HG03175 (cell line): ENCODE measurements at regions not wholly inside any gene's neighbourhood (a gene's known extent, or its start where the extent isn't known, plus 50 kb on each side); places are given as distances from the start of the nearest gene placed in this dataset.

Experiments used
- ATAC-seq: cut with Tn5 transposase; IDR thresholded peaks from one replicate; pipeline ENCODE4 v1.9.1; 2021; ENCODE audit warnings: mild to moderate bottlenecking, moderate library complexity; ENCODE audit not compliant: unreplicated experiment

DNA sequence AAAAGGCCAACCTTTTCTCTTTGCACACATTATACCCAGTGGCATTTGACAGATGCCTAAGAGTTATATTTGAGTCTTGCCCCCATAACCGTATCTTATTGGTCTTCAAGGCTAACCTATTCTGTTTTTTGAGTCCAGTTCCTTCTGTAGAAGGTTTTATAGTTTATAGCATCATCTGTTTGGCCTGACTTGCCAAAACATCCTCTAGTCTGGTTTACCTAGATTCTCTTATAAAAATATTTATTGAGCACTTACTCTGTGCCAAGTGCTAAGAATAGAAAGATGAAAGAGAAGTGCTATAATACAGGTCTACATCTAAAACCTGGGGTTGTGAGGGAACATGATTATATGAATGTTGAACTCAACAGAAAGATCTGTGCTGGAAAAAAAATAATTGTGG lies 55.9 kb upstream of the PIP4K2A start:
- ATAC-seq, result no peak

DNA sequence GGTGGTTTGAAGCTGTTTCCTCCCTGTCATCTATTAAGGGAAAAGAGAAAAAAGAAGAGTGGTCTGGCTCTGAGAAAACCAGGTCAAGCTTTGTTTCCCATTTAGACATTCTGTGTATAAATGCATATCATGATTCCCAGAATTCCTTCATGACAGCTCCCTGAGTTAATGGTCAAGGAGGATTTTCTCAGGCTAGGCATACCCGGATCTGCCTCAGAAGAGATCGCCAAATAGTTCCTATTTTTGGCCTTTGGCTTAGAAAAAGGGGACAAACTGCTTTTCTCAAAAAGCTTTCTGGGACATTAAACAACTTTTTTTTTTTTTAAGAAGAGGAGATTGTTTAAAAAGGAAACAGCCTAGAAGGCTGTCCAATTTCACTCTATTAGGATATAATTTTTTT lies 53.5 kb upstream of the PIP4K2A start:
- ATAC-seq, result no peak

DNA sequence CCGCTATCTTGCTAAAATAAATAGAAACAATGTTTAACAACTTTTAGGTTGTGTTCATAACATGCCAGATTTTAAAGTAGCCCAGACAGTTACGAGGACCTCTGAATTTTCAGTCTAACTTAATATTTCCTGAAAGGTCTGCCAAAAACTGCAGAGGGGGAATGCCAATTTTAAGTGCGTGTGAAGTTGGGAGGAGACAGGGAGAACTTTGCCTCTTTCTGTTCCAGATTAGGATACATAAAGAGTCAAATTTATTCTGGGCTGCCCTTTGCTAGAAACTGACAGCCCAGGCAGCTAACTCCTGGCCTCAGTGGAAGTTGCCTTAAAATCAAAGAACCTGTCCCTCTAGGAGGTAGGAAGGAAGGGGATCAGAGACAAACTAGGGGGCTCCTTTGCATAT lies 52.3 kb upstream of the PIP4K2A start:
- ATAC-seq, result no peak

DNA sequence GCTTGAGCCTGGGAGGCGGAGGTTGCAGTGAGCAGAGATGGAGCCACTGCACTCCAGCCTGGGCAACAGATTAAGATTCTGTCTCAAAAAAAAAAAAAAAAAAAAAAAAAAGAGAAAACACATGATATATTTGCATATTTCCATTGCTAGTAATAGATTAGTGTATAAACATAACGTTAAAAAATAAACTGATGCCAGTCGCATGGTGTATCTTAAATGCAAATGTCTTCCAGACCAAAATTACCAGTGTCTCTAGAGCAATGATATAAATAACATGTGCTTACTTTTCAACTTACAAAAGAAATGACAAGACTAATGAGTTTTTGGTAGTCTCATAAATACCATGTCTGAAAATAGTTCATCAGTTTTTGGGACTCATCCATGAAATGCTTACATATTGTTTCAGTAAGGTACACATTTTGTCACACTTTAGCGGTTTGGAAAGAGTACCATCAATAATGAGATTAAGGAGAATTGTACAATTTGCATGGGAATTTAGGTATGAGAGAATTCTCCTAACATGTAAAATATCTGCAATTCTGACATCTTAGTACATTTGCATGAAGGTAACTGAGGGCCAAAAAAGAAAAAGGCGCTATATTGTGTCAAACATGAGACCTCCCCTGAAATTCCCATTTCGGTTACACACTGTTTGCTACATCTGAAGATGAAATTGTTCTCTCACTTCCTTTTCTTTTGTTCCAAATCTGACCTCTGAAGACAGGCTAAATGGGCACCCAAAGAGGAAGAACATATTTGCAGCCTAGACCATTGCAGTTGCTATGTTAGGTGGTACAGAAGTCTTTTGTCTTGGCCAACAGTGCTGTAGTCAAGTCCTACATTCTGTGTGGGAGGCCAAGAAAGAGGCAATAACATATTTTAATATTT lies 51.5 kb upstream of the PIP4K2A start:
- peak; percentile 63 for ATAC-seq

DNA sequence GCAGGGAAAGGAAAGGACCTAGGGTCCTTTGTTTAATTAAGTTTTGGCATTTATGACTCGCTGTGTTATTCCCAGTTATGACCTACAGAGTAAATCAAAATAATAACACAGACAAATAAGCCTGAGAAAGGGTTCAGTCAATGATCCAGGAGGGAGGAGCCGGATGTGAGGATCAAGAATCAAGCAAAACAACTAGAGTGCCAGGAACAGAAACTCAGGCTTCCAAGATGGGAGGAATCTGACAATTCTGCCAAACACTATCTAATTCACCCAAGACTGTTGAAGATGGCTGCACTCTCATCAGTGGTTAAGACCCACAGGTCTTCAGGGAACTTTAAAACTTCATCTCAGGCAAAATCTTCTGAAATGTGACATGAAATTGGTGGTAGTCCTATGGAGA lies 50.3 kb upstream of the PIP4K2A start:
- ATAC-seq, result no peak
